Coronary artery (tissue), 2 donors: ENCODE measurements at regions not wholly inside any gene's neighbourhood (a gene's known extent, or its start where the extent isn't known, plus 50 kb on each side); places are given as distances from the start of the nearest gene placed in this dataset.

Experiments
- DNase-seq: peaks from one replicate; pipeline ENCODE4 v3.0.0-alpha.2; 2017; ENCODE audit warnings: low spot score
- H3K27ac ChIP-seq, 2 donors: fragments of 200-600 bp; sonication (generic); one replicate each; pipeline ENCODE4 v1.5.1; 2016 to 2019
- H3K4me3 ChIP-seq: fragments of 200-600 bp; sonication (generic); 2 replicates; pipeline ENCODE4 v1.5.1; 2016; ENCODE audit warnings: mild to moderate bottlenecking, moderate library complexity
- CTCF ChIP-seq: fragments of 200-600 bp; sonication (generic); IDR thresholded peaks from one replicate; pipeline ENCODE4 v1.5.1; 2019; ENCODE audit warnings: antibody characterized with exemption

DNA sequence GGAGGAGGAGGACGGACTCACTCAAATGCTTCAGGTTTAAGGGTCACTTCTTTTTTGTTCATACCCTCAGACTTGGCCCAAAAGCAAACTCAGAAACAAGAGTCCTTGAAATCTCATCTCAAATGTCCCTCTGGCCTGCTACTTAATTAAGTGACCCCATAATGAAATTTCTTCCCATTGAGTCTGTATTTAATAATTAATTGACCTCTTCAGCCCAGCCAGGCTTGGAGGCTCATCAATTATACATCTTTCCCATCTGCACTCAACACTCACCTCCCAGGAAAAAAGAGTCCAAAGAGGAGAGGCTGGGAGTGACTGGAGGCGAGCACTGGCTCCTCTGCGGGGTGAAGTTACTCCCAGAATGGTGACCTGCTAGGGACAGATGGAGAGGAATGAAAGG, 90.5 kb upstream of the EYA2 start:
- Histone ChIP-seq H3K27ac (no peak overlapping the region), H3K4me3 (no peak overlapping the region)
- no peak for DNase-seq
- TF ChIP-seq CTCF, result no peak

DNA sequence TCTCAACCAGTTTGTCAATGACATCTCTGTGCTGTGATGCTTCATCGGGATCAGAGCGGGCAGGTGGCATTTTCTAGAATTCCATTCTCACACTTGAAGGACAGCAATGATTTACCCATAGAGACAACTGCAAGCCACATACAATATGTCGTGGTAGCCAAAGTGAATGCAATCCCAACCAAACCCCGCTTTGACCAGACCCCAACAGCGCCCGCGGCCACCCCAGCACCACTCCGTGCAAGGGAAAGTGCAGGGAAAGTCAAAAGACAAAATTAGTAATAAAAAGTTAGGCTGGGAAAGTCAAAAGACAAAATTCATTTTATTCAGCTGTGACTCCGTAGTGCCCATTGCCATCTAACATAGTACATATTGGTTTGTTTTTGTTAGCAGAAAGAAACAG, 88.8 kb upstream of the EYA2 start:
- Histone ChIP-seq H3K4me3 (no peak overlapping the region), H3K27ac (no peak overlapping the region)
- TF ChIP-seq CTCF, result no peak
- no peak for DNase-seq

- no peak for TF ChIP-seq CTCF
- Histone ChIP-seq H3K4me3 (no peak overlapping the region), H3K27ac (no peak overlapping the region)
- no peak for DNase-seq
Measured at GRCh38 chr20:46807998-46808397, 86.6 kb upstream of the EYA2 start.

DNA sequence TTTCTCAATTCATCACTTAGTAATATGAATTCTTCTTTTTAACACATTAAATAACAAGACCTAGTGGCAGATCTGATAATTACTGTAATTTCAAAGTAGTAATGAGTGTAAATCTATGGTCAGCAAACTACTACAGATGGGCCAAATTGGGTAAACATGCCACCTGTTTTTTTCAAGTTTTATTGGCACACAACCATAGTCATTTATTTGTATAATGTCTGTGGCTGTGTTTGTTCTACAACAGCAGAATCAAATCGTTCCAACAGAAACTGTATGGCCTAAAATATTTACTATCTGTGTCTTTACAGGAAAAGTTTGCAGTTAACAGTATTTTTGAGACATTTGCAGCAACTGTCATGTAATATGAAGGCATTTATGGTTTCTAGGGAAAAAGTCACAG, 86.1 kb upstream of the EYA2 start:
- TF ChIP-seq CTCF, result no peak
- no peak overlapping the region for H3K4me3 ChIP-seq
- DNase-seq, result no peak
- H3K27ac ChIP-seq, result no peak overlapping the region

DNA sequence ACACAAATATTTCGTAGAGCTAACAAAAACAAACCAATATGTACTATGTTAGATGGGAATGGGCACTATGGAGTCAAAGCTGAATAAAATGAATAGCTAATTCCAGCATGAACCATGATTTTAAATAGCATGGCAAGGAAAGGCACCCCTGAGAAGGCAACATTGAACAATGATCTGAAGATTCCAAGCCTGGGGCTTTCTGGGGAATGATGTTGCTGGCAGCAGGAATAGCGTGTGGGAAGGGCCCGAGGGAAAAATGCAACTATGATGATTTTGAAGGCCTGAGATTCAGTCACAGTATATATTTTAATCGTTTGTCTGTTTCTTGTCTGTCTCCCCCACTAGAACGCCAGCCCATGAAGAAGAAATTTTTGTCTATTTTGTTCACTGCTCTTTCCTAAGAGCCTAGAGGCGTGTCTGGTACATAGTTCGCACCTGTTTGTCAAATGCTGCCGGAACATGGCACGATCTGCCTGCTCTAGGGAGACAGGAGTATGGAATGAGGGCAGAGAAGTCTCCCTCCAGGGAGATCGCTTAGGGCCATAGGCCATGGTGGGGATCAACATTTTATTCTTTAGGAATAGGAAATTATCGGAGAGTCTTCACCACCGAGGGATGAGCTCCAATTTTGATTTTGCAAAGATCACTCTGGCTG, 84.8 kb upstream of the EYA2 start:
- Histone ChIP-seq H3K4me3 (no peak overlapping the region), H3K27ac (no peak overlapping the region)
- TF ChIP-seq CTCF, result no peak
- no peak for DNase-seq

DNA sequence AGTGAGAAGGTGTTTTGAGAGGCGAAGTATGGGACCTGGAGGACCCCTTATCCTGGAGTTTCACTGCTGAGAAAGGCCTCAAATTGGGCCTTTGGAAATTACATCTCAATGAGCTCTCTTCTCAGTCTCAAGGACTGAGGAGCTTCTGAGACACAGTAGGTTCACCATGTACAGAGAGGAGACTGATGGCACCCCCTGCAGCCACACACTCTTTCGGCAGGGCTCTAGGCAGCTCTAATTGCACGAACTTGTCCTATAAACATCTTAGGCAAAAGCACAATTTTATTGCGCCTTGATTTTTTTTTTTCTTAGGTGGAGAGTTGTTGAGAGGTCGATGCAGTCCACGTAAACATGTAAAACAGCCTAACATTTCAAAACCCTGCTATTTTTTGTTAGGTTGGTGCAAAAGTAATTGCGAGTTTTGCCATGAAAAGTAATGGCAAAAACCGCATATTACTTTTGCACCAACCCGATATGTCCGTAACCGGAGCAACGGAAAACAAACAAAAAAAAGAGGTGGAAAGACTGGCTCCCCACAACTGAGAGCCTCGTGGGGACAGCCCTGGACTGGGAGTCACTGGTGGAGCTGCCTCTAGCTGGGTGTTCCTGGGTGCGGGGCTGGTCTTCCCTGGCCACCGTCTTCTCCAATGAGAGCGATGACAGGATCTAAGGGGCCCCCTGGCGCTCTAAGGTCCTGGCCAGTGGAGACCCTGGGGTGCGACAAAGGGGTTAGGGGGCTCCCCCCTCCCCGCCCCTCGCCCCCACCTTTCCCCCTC, 84.0 kb upstream of the EYA2 start:
- H3K27ac ChIP-seq, result no peak overlapping the region
- DNase-seq, result no peak
- H3K4me3 ChIP-seq, result no peak overlapping the region
- TF ChIP-seq CTCF, result no peak
